MCF 10A (cell line): ENCODE measurements at regions not wholly inside any gene's neighbourhood (a gene's known extent, or its start where the extent isn't known, plus 50 kb on each side); places are given as distances from the start of the nearest gene placed in this dataset.

Experiments
- BruUV-seq: library from RNA; stranded (reverse); fragments of 400-500 nt; replicated peaks from 2 replicates; lab custom pipeline; 2021; lab: Mats Ljungman, UMichigan
- CTCF ChIA-PET: fragments of 300-600 bp; sonication (Branson Sonifier 250); formaldehyde crosslinking; extraction: SDS; loops from one replicate; lab custom pipeline; 2021; ENCODE audit warnings: antibody characterized with exemption, inconsistent platforms; lab: Yijun Ruan, JAX
- POLR2A ChIA-PET: fragments of 300-600, 350-650 bp; sonication (Branson Sonifier 250); formaldehyde crosslinking; extraction: SDS; loops from one replicate; lab custom pipeline; 2020; ENCODE audit warnings: antibody characterized with exemption, inconsistent platforms; lab: Yijun Ruan, JAX
- DNase-seq: peaks from one replicate; pipeline ENCODE4 v3.0.0-alpha.2; 2018; ENCODE audit not compliant: unreplicated experiment
- H3K27ac Mint-ChIP-seq: one replicate; pipeline ENCODE4 v1.8.0; 2022; ENCODE audit warnings: mild to moderate bottlenecking, low read depth, mixed read lengths; ENCODE audit not compliant: unreplicated experiment
- H3K27me3 Mint-ChIP-seq: one replicate; pipeline ENCODE4 v1.8.0; 2022; ENCODE audit warnings: mixed read lengths; ENCODE audit not compliant: insufficient read depth, unreplicated experiment
- H3K36me3 Mint-ChIP-seq: one replicate; pipeline ENCODE4 v1.8.0; 2022; ENCODE audit warnings: mild to moderate bottlenecking, moderate library complexity, mixed read lengths; ENCODE audit not compliant: insufficient read depth, unreplicated experiment
- H3K4me1 Mint-ChIP-seq: one replicate; pipeline ENCODE4 v1.8.0; 2022; ENCODE audit warnings: mixed read lengths; ENCODE audit not compliant: insufficient read depth, unreplicated experiment
- H3K4me3 Mint-ChIP-seq: one replicate; pipeline ENCODE4 v1.8.0; 2022; ENCODE audit warnings: mild to moderate bottlenecking, moderate library complexity, mixed read lengths; ENCODE audit not compliant: unreplicated experiment
- H3K9me3 Mint-ChIP-seq: one replicate; pipeline ENCODE4 v1.8.0; 2022; ENCODE audit warnings: mixed read lengths; ENCODE audit not compliant: unreplicated experiment
- intact Hi-C: fragments of 100-400 bp; cut with micrococcal nuclease; formaldehyde crosslinking; loops from 2 replicates; pipeline ENCODE4 v1.14.1; 2022
- TF ChIP-seq, protein P1 (sequence below): fragments of 200-600 bp; IDR thresholded peaks from one replicate; pipeline ENCODE4 v1.8.0; 2022; ENCODE audit warnings: antibody characterized with exemption, mild to moderate bottlenecking; ENCODE audit not compliant: unreplicated experiment

DNA sequence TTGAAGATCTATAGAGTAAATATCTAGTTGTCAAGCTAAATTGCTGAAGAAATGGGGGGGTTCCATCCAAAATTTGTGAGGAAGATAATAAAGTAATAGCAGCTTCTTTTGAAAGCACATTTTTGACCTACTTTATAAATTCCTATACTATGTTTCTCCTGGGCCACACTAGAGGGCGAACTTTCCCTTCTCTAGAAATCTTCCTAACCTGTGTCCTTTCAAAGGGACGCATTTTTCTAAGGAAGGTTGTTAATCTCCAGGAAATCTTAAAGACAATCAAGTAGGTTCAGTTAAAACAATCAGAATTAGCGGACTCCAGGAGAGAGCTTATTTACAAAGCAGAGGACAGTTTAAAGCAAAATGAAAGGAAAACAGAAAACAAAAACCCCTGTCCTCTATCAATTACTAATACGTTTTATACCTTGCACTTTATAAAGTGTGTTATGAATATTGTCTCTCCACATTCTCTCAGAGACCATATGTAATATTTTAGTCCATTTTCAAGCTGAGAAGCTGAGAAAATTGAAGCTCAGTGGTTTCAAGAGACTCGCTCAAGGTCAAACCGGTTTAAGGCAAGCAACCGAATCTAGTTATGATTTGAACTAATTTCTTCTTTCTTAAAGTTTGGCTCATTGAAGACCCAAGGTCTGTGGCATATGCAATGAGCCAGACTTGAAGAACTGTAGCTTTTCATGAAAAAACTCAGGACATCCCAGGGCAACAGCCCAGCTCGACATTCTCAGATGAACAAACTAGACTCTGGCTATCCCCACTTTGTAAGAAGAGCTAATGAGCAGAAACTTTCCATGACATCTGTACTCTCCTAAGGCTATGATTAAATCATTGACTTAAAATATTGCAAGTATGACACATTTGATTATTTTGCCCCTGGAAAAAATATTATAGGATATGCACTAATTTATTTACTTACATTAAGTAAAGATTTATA is 273.6 kb downstream of the PAX3 start:
- TF ChIP-seq, protein P1, sequence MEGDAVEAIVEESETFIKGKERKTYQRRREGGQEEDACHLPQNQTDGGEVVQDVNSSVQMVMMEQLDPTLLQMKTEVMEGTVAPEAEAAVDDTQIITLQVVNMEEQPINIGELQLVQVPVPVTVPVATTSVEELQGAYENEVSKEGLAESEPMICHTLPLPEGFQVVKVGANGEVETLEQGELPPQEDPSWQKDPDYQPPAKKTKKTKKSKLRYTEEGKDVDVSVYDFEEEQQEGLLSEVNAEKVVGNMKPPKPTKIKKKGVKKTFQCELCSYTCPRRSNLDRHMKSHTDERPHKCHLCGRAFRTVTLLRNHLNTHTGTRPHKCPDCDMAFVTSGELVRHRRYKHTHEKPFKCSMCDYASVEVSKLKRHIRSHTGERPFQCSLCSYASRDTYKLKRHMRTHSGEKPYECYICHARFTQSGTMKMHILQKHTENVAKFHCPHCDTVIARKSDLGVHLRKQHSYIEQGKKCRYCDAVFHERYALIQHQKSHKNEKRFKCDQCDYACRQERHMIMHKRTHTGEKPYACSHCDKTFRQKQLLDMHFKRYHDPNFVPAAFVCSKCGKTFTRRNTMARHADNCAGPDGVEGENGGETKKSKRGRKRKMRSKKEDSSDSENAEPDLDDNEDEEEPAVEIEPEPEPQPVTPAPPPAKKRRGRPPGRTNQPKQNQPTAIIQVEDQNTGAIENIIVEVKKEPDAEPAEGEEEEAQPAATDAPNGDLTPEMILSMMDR = peak; percentile 69
- Mint-ChIP-seq H3K27me3 (peaks cover 9% of the 10 kb centered on the region), H3K4me3 (no peak overlapping the region), H3K27ac (no peak overlapping the region), H3K9me3 (no peaks in the 10 kb centered on the region), H3K36me3 (no peaks in the 10 kb centered on the region), H3K4me1 (no peaks in the 10 kb centered on the region)
- ChIA-PET POLR2A (interaction anchor here (1.0 to 2.4 kb wide), 4 partner anchors 9 to 293 kb away, joined by 3 to 7 read pairs (median 7); no protein-coding TSS in a partner anchor), CTCF (interaction anchor here (0.5 to 3.5 kb wide), 47 partner anchors 9 to 1970 kb away, joined by 3 to 45 read pairs (median 4); no protein-coding TSS in a partner anchor)
- no TSS peak for BruUV-seq
- intact Hi-C loops = loop anchor here (1.0 to 5.0 kb wide), 3 partner anchors 293 to 588 kb away; no protein-coding TSS in a partner anchor
- DNase-seq = peak; percentile 66

DNA sequence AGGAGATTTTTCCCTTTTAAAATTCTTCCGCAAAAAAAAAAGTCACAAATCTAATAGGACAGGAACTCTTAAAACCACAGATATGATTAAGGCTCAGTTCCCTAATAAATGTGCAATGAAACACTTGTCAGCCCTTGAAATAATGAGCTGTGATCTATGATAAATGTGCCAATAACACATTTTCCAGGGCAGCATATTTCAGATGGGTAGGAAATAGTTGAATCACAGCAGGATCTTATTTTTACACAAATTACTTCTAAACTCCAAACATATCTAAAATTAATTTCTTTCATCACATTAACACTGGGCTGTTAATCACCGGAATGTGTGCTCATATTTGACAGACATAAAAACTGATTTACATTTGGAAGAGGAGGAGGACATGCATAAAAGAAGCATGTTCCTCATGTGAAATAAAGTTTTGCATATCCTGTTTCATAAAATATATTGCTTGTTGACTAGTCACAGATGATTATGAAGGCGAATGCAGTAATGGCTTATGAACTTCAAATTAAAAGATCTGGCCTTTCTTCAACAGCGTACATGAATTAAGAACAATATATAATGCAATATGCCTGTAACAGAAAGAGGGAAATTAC is 281.4 kb downstream of the PAX3 start:
- ChIA-PET CTCF (no interaction called here), POLR2A (interaction anchor here (0.7 kb wide), 1 partner anchor 466 kb away, joined by 4 read pairs; no protein-coding TSS in a partner anchor)
- H3K27ac Mint-ChIP-seq = no peak overlapping the region
- TF ChIP-seq, protein P1 = no peak
- peaks cover 43% of the 10 kb centered on the region for H3K27me3 Mint-ChIP-seq
- H3K4me1 Mint-ChIP-seq = no peaks in the 10 kb centered on the region
- DNase-seq = no peak
- intact Hi-C loops = no loop called here
- BruUV-seq = no TSS peak
- no peak overlapping the region for H3K4me3 Mint-ChIP-seq
- no peaks in the 10 kb centered on the region for H3K9me3 Mint-ChIP-seq
- H3K36me3 Mint-ChIP-seq = no peaks in the 10 kb centered on the region

GRCh38 chr2:222013889-222014288 is 284.9 kb downstream of the PAX3 start:
- BruUV-seq = no TSS peak
- no peak for DNase-seq
- Mint-ChIP-seq H3K4me1 (no peaks in the 10 kb centered on the region), H3K9me3 (no peaks in the 10 kb centered on the region), H3K27ac (no peak overlapping the region), H3K4me3 (no peak overlapping the region), H3K27me3 (peaks cover 68% of the 10 kb centered on the region), H3K36me3 (no peaks in the 10 kb centered on the region)
- CTCF ChIA-PET = interaction anchor here (0.6 to 3.8 kb wide), 3 partner anchors 11 to 711 kb away, joined by 3 to 26 read pairs (median 4); no protein-coding TSS in a partner anchor
- TF ChIP-seq, protein P1 = no peak
- intact Hi-C loops = no loop called here
- POLR2A ChIA-PET = no interaction called here

GRCh38 chr2:222000326-222000725 is 298.5 kb downstream of the PAX3 start:
- Mint-ChIP-seq H3K27me3 (no peaks in the 10 kb centered on the region), H3K9me3 (no peaks in the 10 kb centered on the region), H3K36me3 (no peaks in the 10 kb centered on the region), H3K4me3 (no peak overlapping the region), H3K4me1 (peaks cover 22% of the 10 kb centered on the region), H3K27ac (no peak overlapping the region)
- POLR2A ChIA-PET = no interaction called here
- TF ChIP-seq, protein P1 = no peak
- peak; percentile 73 for DNase-seq
- CTCF ChIA-PET = interaction anchor here (1.7 kb wide), 1 partner anchor 20 kb away, joined by 4 read pairs; no protein-coding TSS in a partner anchor
- intact Hi-C loops = no loop called here
- BruUV-seq = no TSS peak
